ENCODE measurements at regions not wholly inside any gene's neighbourhood (a gene's known extent, or its start where the extent isn't known, plus 50 kb on each side); places are given as distances from the start of the nearest gene placed in this dataset.

DNA sequence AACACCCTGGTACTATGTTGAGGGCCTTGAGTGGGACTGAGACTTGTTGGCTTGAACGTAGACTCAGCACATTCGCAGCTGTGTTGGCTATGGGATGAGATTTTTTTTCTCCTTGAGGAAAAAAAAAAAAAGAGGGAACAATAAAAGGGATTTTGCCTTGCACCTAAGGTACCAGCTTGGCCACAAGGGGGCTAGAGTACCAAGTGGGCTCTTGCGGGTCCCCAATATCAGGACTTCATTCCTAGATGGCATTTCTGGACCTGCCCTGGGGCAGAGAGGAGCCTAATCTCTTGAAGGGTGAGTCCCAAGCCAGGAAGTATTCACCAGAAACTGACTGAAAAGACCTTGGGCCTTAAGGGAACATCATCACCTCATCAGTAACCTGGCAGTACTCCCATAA is 1083.6 kb upstream of the PHF14 start:
- TF ChIP-seq GATA3 (IDR thresholded peaks at IDR 0.05; ENCODE audit: low read depth, low read length) (no peak), GATA2 (IDR thresholded peaks at IDR 0.05; ENCODE audit: low read depth, low read length) (no peak)

- TF ChIP-seq GATA3 (IDR thresholded peaks at IDR 0.05; ENCODE audit: low read depth, low read length): no peak
- TF ChIP-seq GATA2 (IDR thresholded peaks at IDR 0.05; ENCODE audit: low read depth, low read length): no peak
These were observed 1082.6 kb upstream of the PHF14 start for GRCh38 chr7:9891056-9891455.

GRCh38 chr7:9900339-9900738 is 1073.3 kb upstream of the PHF14 start:
- TF ChIP-seq GATA2 (IDR thresholded peaks at IDR 0.05; ENCODE audit: low read depth, low read length) (no peak), GATA3 (IDR thresholded peaks at IDR 0.05; ENCODE audit: low read depth, low read length) (no peak)

DNA sequence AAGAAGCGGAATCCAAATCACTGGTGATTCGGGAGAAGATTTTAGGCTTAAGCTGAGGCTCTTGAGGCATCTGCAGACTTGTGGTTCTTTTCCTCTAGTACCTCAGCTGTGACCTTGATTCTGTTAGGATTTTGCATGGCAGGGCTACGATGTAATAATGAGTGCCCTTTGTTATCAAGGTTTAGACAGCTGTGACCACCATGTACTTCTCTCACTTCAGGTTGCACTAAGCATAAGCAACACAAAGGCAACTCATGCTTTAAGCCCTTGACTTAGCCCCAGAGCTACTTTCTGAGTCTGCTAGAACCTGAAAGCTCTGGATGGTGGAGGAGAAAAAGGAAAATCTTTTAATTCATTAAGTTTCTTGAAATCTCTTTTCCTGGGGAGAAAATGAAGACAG is 1052.3 kb upstream of the PHF14 start:
- TF ChIP-seq GATA2 (IDR thresholded peaks at IDR 0.05; ENCODE audit: low read depth, low read length): no peak
- no peak for TF ChIP-seq GATA3 (IDR thresholded peaks at IDR 0.05; ENCODE audit: low read depth, low read length)

DNA sequence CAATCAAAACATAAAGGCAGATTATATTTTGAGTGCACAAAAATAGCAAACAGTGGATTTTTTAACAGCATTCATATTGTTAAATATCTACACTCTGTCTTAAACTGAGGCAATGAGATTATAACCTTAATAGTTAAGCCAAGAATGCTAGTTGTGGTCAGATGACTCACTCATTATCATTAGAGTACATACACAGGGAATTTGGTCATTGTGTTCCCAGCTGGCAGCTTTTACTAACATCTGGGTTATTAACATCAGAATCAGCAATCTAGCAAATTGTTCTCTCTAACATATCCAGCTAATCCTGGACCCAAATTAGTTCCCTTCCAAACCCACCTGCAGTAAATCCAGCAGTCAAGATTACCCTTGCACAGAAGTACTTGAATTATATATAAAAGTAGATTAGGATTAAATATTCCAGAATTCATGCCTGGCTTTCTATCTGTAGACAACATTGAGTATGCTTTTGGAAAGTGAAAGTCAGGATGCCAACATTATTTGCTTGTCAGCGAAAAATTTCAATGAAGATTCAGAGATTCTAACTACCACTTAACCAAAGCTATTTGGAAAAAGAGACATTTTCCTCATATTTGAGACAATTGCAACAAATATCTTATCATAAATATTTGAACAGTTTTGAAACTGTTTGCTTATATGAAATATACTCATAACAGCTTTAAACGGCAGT is 1035.6 kb upstream of the PHF14 start:
- TF ChIP-seq GATA3 (IDR thresholded peaks at IDR 0.05; ENCODE audit: low read depth, low read length) (no peak), GATA2 (IDR thresholded peaks at IDR 0.05; ENCODE audit: low read depth, low read length) (no peak)

DNA sequence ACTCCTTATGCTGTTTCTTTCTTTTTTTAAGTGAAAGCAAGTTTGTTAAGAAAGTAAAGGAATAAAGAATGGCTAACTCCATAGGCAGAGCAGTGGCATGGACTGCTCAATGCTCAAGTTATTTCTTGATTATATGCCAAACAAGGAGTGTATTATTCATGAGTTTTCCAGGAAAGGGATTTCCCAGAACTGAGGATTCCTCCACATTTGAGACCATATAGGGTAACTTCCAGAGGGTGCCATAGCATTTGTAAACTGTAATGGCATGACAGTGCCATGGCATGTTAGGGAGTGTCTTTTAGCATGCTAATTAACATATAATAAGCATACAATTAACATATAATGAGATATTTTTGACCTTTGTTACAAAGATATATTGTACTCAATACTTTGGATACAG is 1034.5 kb upstream of the PHF14 start:
- TF ChIP-seq GATA2 (IDR thresholded peaks at IDR 0.05; ENCODE audit: low read depth, low read length) (no peak), GATA3 (IDR thresholded peaks at IDR 0.05; ENCODE audit: low read depth, low read length) (no peak)

DNA sequence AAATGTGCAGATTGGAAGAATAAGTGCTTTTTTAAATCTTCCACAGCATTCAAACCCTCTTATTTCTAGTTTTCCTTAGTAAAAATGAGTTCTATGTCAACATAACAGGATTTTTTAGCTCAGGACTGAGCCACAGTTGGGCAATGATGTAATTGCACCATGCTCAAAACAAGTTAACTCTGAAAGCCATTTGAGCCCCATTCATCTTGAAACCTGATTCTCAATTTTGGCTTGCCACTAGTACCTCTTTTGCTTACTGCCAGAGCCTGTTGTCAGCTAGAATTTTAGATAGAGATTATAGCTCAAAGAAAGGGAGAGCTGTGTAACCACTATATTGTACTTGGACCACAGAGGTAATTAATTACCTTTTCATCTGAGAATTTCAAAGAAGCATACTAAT is 1028.5 kb upstream of the PHF14 start:
- TF ChIP-seq GATA2 (IDR thresholded peaks at IDR 0.05; ENCODE audit: low read depth, low read length) (no peak), GATA3 (IDR thresholded peaks at IDR 0.05; ENCODE audit: low read depth, low read length) (no peak)

DNA sequence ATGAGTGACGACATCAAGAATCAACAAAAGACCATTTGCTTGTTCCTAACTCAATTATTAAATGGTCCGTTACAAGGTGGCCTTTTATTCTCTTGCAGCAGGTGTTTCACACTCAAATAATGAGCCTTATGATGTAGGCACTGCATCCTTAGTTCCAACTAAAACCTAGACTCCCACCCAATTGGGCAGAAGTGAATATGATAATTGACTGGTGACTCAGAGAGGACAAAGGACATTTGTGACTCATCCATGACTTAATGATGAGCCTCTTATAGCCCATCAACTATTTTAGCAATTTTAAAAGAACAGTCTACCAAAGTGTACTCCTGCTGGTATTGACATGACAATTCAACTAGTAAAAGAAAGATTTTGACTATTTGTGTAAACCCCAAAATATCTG is 1027.8 kb upstream of the PHF14 start:
- TF ChIP-seq GATA3 (IDR thresholded peaks at IDR 0.05; ENCODE audit: low read depth, low read length): no peak
- TF ChIP-seq GATA2 (IDR thresholded peaks at IDR 0.05; ENCODE audit: low read depth, low read length): no peak

GRCh38 chr7:9955138-9955537 is 1018.5 kb upstream of the PHF14 start:
- TF ChIP-seq GATA2 (IDR thresholded peaks at IDR 0.05; ENCODE audit: low read depth, low read length) (no peak), GATA3 (IDR thresholded peaks at IDR 0.05; ENCODE audit: low read depth, low read length) (no peak)

DNA sequence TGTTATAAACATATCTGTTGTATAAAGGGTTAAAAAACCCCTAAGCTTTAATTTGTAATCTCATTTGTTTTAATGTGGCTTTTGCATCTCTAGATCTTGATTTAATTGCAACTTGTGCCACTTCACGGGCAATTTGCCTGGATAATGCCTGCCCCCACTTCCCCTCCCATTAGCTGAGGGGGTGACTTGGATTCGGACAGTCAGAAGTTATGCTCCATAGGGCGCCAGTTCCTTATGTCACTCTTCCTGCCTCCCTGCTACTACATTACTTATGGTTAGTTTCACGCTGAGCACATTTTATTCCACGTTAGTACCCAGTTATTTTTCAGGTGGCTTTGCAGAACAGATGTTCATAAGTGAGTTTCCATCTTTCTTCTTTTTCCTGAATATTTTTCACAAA is 1015.2 kb upstream of the PHF14 start:
- no peak for TF ChIP-seq GATA2 (IDR thresholded peaks at IDR 0.05; ENCODE audit: low read depth, low read length)
- no peak for TF ChIP-seq GATA3 (IDR thresholded peaks at IDR 0.05; ENCODE audit: low read depth, low read length)

DNA sequence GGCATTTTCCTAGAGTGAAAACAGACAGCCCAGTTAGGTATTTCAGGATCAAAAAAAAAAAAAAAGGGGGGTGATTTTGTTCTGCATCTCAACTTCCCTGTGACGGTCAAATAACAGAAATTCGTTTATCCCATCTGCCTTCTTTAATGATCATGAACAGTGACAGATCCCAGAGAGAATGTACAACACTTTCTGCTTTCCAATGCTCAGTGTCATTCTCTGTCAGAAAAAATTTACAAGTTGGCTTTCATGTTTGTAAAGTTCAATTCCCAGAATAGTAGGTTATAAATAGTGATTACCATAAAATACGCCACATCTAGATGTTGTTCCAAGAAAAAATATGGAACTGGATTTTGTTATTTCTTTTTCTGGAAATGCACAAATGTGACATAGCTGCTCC is 1013.2 kb upstream of the PHF14 start:
- TF ChIP-seq GATA3 (IDR thresholded peaks at IDR 0.05; ENCODE audit: low read depth, low read length) (no peak), GATA2 (IDR thresholded peaks at IDR 0.05; ENCODE audit: low read depth, low read length) (no peak)

DNA sequence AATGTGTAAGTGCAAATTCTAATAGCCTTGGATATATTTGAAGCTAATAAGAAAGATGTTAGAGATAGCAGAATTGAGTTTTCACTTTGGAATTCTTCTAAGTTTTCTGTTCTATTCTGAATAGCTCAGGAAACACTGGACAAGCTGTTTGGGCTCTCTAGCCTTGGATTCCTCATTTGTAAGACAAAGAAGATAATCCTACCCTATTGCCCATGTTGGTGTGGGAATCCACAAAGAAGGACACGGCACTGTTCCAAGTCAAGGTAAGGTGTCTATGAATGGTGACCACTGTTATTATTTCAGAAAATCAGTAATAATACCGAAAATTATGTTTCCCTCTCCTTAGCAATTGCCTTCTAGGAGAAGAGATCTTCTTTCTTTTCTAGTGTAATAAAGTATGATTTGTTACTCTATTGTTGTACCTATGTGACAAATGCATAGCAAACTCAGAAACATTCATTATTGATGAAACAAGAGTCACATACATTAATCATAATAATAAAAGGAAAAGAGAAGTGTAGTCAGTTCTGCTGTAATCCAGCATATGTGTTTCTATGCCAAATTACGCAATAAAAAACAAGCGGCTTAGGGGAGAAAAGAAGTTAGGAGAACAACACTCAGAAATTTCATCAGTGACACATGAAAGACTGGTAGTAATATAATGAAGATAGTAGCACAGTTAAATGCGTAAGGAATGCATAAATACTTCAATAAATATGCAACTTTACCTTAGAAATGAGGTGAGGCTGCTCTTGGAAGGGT is 1012.3 kb upstream of the PHF14 start:
- TF ChIP-seq GATA3 (IDR thresholded peaks at IDR 0.05; ENCODE audit: low read depth, low read length) (no peak), GATA2 (IDR thresholded peaks at IDR 0.05; ENCODE audit: low read depth, low read length) (no peak)

GRCh38 chr7:9962742-9963141 is 1010.9 kb upstream of the PHF14 start:
- TF ChIP-seq GATA3 (IDR thresholded peaks at IDR 0.05; ENCODE audit: low read depth, low read length) (no peak), GATA2 (IDR thresholded peaks at IDR 0.05; ENCODE audit: low read depth, low read length) (no peak)

DNA sequence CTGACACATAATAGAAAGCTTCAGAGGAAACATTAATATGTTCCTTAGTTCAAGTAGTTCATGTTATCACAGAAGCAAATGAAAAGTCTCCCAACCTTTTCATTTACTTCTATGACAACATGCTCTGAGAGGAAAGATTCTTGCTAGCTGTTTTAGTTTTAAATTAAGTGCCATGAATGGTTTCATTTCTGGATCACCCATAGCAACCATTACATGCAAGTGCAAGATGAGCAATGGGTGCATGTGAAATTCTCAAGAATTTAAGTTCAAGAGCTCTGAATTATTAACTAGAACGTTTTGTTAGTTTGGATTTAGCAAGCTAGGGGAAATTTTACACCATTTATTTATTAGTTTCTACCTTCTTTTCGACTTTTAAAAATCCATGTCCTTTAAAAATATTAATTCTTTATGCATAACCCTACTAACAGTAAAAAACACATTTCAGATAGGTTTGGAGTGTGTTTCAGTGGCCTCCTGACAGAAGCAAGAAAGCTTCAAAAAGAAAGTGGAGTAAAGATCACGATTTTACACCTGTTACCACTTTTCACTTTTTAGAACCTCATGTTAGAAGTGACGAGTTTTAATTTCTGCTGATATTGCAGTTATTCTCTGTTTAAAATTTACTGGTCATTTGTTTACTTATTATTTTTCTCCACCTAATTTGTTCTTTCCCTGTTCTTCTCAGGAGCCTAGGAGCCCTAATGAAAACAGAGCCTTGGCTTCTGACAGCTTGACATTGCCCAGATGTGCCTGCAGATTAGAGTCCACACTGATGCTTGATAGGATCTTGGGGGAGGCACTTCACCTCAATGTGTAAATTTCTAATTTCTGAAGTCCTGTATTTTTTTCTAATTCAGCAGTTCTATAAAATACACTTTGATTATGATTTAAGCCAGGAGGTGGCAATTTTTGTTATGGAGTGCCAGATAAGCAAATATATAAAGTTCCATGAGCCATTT is 995.3 kb upstream of the PHF14 start:
- TF ChIP-seq GATA3 (IDR thresholded peaks at IDR 0.05; ENCODE audit: low read depth, low read length) (peak; percentile 93), GATA2 (IDR thresholded peaks at IDR 0.05; ENCODE audit: low read depth, low read length) (peak; percentile 94)
